ENCODE measurements at regions not wholly inside any gene's neighbourhood (a gene's known extent, or its start where the extent isn't known, plus 50 kb on each side); places are given as distances from the start of the nearest gene placed in this dataset.
A peak's percentile ranks its signal among the peaks of the same experiment; 100 is the strongest.

DNA sequence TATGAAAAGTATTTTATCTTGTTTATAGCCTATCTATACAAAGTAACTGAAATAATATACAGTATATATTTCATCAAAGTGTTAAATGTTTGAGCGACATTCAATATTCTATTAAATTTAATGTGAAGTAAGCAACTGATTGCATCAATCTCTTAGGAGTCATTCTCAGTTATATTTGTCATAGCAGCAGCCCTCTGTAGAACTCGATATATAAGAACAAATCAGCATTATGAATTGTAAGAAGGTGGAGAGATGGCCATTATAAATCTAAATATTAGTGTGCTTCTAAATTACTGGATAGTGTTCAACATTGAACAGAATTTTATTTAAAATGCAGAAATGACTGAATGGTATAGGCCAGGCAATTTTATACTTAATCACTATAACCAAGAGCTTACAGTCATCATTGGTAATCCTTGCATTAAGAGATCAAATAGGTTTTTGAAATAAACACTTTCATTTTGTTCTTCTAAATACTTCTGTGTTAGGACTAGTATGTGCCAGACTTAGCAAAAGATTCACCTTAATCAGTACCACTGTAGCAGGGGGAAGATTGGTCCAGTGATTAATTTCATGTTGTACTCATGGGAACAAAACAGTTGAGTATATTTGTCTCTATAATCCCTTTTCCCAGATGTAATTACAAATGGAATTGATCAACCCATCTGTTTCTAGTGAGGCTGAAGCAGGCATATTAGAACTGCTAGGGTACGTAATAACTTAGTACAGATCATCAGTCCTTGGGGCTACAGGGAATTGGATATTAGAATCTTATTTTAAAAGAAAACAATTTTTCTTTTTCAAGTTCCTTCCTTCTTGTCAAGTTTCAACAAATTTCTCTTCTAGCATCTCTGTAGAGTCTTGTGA is 108.3 kb upstream of the TYRP1 start:
- DNase-seq, result no peak
- intact Hi-C loops (cut with DNase I), result no loop called here
- no peak for ATAC-seq (ENCODE audit: poor library complexity)

DNA sequence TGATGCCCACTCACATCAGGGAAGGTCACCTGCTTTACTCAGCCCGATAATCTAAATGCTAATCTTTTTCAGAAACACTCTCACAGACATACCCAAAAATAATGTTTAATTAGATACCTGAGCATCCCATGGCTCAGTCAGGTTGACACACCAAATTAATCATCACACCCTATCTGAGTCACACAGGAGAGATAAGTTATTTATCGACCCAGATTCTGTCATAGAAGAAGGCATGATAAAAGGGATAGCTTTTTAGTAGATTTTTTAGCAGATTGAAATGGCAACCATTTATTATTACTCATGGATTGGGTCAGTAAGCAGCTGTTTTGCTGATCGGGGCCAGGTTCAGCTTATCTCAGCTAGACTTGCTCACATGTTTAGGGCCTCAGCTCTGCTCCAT is 97.8 kb upstream of the TYRP1 start:
- DNase-seq (no peak), ATAC-seq (ENCODE audit: poor library complexity) (no peak)
- intact Hi-C loops (cut with DNase I), result no loop called here

DNA sequence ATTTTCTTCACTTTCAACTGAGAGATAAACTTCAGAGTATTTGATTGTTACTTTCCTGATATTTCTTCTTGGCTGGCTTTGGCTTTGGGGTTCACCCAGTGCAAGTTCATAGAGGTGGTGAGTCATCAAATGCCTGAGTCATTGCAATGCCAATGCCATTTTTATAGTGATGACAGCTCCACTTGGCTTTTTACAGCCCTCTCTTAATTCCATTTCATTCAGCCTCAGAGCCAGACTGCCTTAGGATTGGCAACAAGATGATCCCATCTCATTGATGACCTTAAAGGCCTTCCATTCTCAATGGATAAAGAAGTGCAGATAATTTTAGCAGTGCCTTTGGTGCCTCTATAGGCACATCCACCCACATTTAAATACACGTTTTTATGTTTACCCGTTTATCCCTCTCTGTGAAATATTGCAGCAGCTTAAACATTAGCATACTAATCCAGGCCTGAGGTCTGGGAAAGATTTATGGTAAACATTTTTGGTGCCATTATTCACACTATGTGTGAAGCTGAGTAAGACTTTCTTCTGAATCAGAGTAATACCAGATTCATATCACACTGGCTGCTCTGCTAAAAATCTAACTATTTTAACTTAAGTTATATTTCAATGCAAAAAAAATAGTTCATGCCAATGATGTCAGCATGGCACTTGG is 88.9 kb upstream of the TYRP1 start:
- intact Hi-C loops (cut with DNase I), result no loop called here
- DNase-seq (no peak), ATAC-seq (ENCODE audit: poor library complexity) (peak; percentile 98)

DNA sequence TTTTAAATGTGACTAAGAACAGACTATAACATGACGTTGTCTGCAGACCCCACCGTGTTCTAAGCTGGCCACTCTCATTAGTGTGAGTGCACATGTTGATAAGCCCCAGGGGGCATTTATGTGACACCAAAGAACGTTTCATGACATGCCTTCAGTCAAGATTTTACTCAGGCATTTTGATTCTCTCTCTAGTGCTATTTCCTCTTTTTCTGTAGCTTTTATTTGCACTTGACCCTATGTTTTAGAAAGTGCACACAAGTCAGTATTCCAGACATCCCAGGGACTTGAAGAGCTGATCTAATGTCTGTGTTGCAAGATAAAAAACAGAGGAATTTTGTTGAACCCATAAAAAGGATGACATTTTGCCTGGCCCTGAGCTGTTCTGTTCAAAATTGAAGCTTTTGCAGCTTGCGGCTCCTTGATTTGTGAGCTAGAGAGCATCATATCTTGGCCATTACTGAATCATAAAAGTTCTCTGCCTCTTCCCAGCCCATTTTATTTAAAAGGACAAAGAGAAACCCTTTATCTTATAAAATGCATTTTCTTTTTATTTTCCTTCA is 80.9 kb upstream of the TYRP1 start:
- DNase-seq, result no peak
- no peak for ATAC-seq (ENCODE audit: poor library complexity)
- intact Hi-C loops (cut with DNase I), result no loop called here

DNA sequence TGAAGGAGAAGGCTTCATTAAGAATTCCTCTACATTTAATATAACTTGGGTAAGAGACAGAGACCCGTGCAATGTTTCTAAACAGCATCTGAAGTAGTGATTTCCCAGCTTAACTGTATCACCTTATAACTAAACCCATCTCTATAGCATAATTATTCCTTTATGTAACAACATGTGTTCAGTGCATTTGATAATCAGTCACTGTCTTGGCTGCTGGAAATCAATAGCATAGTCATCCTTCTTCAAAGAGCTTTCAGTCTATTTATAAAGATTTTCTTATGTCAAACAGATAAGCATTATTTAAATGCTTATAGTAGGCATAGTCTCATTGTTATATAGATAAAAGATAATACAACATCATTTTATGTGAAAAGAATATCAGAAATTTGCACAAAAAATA is 80.1 kb upstream of the TYRP1 start:
- ATAC-seq (ENCODE audit: poor library complexity), result no peak
- intact Hi-C loops (cut with DNase I), result no loop called here

DNA sequence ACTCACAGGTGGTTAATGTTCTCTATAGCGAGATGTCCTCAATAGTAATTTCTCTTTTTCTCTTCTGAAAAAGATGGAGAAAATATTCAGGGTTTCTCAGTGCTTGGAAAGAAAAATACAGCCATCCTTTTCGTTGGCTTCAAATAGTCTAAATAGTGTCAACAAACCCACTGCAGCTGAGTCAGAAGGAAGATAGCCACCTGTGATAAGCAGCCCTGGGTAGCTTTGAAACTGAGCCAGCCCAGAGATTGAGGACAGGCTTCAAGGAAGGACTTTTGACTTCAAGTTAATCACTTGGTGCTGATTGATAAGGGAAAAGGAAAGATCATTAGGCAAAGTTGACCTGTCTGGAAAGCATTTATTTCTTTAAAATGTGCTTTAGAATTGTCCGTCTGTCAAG is 78.7 kb upstream of the TYRP1 start:
- intact Hi-C loops (cut with DNase I), result no loop called here
- ATAC-seq (ENCODE audit: poor library complexity), result no peak
- DNase-seq, result no peak

More for the DNA sequence above, 80.1 kb upstream of the TYRP1 start:
- no peak for DNase-seq

DNA sequence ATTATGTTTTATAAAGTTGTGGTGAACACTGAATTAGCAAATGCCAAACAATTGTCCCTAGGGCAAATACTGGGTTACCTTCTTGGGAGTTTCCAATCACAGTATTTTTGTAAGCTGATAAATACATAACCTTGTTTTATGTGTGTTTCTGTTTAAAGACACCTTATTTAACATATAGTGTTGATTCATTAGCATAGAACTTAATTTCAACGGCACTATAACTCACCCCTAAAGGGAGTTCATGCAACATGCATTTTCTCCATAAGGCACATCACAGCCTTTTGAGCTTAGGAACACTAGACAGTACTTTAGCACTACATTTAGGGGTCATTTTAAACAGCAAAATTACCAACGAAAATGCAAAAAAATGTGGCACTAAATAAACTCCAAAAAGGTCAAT is 74.2 kb upstream of the TYRP1 start:
- no peak for ATAC-seq (ENCODE audit: poor library complexity)
- intact Hi-C loops (cut with DNase I), result no loop called here

DNA sequence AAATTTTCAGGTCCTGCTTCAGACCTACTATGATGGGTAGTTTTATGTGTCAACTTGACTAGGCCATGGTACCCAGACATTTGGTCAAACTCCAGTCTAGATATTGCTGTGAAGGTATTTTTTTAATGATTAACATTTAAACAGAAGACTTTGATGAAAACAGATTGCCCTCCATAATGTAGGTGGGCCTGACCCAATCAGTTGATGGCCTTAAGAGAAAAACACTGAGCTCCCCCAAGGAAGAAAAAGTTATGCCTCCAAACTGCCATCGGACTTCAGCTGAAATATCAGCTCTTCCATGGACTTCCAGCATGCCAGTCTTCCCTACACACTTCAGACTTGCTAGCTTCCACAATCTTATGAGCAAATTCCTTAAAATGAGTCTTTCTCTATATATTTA is 67.3 kb upstream of the TYRP1 start:
- no peak for ATAC-seq (ENCODE audit: poor library complexity)
- DNase-seq, result no peak
- intact Hi-C loops (cut with DNase I), result no loop called here

More for the DNA sequence above, 74.2 kb upstream of the TYRP1 start:
- no peak for DNase-seq

DNA sequence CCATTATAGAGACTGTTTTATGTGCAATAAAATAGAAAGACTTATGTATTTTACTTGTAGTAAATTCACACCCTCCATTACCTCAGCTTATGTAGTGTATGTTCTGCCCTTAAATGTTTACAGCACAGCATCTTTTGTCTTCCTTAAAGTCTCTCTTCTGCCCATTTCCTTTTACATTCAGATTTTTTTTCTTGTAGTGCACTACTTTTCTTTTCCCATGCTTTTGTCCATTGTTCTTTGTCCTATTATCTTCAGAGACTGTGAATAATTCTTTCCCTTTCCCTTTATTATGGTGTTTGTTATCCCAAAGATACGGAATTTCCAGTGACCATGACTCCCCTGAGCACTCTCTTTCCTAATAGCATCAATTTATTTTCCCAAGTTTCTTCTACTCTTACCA is 66.1 kb upstream of the TYRP1 start:
- ATAC-seq (ENCODE audit: poor library complexity), result no peak
- DNase-seq, result no peak
- intact Hi-C loops (cut with DNase I), result no loop called here

DNA sequence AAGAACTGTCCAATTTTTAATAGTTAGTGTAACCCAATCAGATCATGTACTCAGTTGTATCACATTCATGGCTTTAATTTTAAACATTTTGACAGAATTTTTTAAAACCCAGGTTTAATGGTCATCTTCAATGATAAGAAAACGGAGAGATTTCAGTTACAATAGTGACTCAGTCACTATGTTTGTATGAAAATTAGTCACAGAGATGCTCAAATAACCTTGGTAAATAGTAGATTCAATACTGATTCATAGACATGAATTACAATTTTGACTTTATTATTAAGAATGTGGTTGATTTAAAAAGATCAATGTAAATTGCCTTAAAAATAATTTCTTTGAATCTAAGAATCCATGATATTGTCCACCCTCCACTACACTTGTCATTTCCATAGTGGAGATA is 64.6 kb upstream of the TYRP1 start:
- DNase-seq (no peak), ATAC-seq (ENCODE audit: poor library complexity) (no peak)
- intact Hi-C loops (cut with DNase I), result no loop called here

DNA sequence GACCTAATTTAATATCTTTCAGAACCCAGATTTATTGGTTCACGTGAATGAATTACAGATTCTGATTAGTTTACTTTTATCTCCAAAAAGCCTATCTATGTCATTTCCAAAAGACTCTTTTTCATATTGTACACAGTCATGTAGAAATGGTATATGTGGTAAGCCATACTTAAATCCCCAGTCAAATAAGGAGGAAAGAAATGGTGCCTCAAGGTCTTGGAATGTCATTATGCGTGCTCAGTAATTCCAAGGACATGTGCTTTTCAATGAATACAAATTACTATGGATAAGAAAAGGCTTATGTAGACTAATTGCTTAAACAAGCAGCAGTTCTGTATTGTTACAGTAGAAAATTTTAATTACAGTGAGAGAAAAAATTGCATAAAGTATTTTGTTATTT is 64.1 kb upstream of the TYRP1 start:
- no peak for DNase-seq
- no peak for ATAC-seq (ENCODE audit: poor library complexity)
- intact Hi-C loops (cut with DNase I), result no loop called here

DNA sequence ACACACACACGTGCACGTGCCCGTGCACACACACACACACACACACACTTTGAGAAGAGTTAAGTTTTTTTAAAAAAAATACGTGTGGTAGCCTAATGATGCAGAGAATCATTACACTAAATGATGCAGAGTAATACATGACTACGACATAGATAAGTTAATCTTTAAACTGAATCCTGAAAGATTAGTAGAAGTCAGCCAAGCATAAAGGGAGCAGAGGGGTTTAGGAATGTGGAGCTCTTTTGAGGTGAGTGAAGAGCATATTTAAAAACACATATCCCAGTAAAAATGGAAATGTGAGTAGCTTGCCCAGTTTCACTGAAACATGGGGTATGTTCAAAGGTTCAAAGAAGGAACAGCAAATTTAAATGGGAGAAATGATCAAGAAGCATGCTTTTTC is 61.3 kb upstream of the TYRP1 start:
- DNase-seq (no peak), ATAC-seq (ENCODE audit: poor library complexity) (no peak)
- intact Hi-C loops (cut with DNase I), result no loop called here

DNA sequence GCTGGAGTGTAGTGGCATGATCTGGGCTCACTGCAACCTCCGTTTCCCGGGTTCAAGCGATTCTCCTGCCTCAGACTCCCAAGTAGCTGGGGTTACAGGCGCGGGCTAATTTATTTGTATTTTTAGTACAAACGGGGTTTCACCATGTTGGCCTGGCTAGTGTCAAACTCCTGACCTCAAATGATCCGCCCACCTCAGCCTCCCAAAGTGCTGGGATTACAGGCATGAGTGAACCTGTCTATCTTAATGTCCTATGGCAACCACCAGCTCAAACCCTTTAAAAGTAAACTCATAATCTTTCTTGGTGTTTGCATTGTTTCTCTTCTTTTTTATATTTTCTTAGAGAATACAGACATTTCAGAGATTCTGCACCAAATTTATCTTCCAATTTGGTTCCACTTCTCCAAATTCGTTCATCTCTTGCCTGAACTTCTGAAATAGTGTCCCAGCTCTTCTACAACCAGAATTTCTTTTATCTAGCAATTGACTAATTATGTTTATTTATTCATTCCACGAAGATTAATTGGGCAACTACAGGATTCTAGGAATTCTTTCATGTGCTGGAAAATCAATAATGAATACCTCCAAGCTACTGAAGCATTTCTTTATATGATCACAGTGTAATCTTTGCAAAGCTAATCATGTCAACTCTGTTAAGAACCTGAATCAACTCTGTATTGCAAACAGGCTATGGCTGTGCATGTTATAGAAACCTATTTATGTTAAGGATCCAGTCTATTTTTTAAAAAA is 60.0 kb upstream of the TYRP1 start:
- no peak for ATAC-seq (ENCODE audit: poor library complexity)
- DNase-seq, result no peak
- intact Hi-C loops (cut with DNase I), result no loop called here

DNA sequence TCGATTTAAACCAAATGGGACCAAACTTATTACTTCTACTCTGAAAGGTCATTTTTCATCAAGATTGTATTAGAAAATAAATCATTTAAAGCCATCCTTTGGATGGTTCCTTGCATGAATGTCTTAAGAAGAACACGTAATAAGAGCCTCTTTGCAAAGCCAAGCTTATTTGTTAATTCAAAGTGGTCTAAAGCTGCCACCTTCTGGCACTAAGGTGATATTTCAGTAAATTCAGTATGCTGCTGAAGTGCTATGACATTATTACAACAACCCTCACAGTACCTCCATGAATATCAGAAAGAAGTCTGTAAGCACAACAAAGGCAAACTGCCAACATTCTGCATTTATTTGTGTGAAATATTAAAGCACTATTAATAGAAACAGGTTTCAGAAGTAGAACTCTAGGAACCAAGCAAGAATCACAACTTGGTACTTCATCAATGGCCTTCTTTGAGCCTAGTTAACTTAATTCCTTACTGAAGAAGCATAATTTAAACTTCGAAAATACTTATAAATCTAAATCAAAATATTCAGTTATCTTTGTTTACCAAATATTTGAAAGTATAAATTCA is 53.1 kb upstream of the TYRP1 start:
- no peak for DNase-seq
- ATAC-seq (ENCODE audit: poor library complexity), result no peak
- intact Hi-C loops (cut with DNase I), result no loop called here

DNA sequence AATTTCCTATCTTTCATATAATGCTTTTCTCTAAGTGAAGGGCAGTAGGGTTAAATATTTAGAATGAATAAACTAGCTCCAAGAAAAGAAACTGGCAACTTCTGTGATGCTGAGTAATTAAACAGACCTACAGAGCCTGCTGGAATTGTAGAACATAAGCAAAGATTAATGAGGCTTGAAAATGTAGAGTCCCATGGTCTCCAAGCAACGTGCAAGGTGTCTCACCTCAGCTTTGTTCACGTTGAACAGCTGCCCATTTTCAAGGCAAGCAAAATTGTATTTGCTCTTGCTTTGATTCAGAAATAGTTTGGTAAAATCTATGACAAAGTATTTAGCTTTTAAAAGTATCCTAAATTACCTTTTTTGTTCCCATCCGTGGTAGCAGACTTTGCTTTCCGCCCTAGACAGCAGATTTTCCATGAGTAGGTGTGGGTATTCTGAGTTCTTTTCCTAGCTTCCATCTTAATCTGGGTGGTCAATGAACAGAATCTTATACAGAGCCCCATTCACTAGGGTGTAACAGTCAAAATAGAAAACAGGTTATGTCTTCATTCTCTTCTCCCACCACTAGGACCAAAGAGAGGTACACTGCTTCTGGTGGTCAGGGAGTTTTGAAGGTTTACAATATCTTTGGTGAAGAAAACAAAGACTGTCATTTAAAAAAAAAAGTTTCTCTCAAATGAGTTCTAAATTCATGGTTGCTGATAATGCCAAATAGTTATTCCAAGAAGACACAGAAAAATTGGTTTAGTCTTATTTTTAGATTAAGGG is 52.1 kb upstream of the TYRP1 start:
- DNase-seq (no peak), ATAC-seq (ENCODE audit: poor library complexity) (no peak)
- intact Hi-C loops (cut with DNase I), result no loop called here

Measured in Right ventricle myocardium superior (tissue), 1 donor.